ENCODE measurements at regions not wholly inside any gene's neighbourhood (a gene's known extent, or its start where the extent isn't known, plus 50 kb on each side); places are given as distances from the start of the nearest gene placed in this dataset.

DNA sequence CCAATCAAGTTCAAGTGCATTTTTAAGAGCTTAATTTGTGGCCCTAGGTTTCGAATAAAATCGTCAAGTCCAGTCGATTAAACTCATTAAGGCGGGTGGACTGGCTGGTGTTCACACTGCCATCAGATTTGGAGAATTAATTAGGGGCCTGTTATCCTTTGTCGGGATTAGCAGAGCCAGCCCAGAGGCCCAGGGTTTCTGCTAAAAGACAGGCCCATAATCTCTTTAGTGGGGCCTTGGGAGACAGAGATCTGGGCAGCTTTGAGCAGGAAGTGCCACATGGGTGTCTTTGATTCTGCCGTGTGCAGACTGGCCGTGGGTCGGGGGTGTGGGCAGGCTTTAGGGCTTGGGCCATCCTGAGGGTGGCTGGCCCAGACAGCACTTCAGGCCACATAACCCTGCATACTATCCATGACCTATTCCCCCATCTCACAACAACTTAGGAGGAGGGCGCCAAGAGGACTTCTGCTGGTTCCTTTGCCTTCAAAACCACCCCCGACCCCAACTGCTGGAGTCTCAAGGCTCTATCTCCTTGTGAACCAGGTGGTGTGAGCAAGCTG, 94.7 kb downstream of the PLXNA1 start:
- TF ChIP-seq GATA2 (IDR thresholded peaks at IDR 0.05; ENCODE audit: low read depth, low read length) (no peak), GATA3 (IDR thresholded peaks at IDR 0.05; ENCODE audit: low read depth, low read length) (no peak)
